GM18519 (cell line): ENCODE measurements at regions not wholly inside any gene's neighbourhood (a gene's known extent, or its start where the extent isn't known, plus 50 kb on each side); places are given as distances from the start of the nearest gene placed in this dataset.
"Not testable (repeated sequence)": the region's sequence is repeated elsewhere in the genome, so short reads cannot be mapped to it uniquely, and the experiment has no call there.

Experiments used
- ATAC-seq: cut with Tn5 transposase; IDR thresholded peaks from one replicate; pipeline ENCODE4 v1.9.1; 2021; ENCODE audit warnings: mild to moderate bottlenecking, moderate library complexity; ENCODE audit not compliant: unreplicated experiment, low FRiP score

GRCh38 chr3:95310560-95310959 lies 1247.7 kb downstream of the NSUN3 start:
- no peak for ATAC-seq

- ATAC-seq: no peak
Measured at GRCh38 chr3:95311272-95311671, 1248.4 kb downstream of the NSUN3 start.

DNA sequence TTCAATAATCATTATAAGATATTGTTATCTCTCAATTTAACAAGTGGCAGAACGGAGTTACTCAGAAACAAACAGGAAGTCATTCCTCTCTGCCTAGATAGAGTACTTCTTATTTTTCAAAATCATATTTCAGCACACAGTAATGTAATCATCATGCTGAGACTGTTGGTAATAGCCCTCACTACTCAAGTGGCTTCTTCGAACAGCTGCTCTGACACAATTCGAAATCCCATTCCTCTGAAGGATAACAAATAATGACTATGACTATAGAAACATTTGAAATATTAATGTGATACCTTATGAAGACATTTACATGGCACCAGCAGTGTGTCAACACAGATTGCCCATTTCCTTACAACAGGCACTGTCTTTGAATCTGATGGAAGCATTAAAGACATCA lies 1249.8 kb downstream of the NSUN3 start:
- no peak for ATAC-seq

DNA sequence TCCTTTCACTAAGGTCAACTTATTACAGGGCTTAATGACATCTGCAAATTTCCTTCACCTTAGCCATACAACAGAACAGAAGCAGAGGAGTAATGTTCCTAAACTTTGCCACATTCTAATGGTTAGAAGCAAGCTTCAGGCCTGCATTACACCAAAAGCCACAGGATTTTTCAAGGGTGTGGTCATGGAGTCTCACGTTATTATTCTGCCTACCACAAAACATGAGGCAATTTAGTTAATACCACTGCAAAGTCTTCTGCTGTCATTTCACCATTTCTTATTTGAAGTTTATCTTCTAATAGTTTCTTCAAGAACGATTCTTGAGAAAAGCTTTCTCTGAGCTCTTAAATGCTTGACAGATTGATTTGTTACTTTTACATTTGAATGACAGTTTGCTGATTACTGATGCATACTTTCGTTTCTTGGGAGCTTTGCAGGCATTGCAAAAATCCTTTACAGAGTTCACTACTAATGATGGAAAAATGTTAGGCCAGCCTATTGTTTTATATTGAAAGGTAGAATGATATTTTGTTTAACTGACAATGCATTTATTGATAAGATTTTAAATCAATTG lies 1257.1 kb downstream of the NSUN3 start:
- no peak for ATAC-seq

DNA sequence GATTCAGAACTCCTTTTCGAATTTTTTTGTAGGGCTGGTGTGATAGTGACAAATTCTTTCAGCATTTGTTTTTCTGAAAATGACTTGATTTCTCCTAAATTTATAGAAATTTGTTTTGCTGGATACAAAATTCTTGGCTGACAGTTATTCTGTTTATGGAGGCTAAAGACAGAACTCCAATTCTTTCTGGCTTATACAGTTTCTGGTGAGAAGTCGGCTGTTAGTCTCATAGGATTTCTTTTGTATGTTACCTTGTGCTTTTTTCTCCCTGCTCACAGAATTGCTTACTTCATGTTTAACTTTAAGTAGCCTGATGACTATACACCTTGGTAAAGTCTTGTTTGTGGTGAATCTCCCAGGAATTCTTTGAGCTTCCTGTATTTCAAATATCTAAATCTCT lies 1264.6 kb downstream of the NSUN3 start:
- no peak for ATAC-seq

- no peak for ATAC-seq
Measured at GRCh38 chr3:95333826-95334225, 1271.0 kb downstream of the NSUN3 start.

DNA sequence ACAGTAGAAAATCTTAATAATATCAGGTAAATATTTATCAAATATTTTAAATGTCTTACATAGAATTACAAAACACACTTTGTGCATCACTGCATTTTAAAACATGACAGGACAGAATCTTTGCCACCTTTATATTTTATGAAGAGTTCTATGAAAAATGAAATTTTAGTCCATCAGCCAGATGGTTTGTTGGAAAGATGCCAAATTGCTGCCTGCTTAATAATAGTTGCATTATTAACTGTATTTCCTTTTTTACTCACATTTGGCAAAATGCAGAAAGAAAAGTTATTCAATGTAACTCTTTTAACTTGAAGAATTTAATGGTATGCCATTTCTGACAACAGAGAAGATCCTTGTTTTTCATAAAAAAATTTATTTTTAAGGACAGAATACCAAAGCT lies 1271.6 kb downstream of the NSUN3 start:
- no peak for ATAC-seq

DNA sequence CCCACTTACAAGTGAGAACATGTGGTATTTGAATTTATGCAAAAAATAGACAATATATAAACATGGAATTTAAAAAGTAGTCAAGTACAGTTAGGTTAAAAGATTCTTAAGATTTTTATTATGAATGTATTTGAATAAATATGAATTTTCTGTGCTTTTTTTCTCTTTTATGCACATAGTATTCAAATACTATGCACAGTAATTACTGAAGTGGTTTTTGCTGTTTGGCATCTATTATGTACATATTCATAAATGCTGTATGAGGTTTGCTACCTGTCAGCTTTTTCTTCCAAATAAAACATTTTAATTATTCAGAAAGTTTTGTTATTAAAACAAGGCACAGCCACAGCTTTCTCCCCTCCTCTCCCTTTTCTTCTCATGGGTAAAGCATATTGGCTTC lies 1272.7 kb downstream of the NSUN3 start:
- ATAC-seq: no peak

DNA sequence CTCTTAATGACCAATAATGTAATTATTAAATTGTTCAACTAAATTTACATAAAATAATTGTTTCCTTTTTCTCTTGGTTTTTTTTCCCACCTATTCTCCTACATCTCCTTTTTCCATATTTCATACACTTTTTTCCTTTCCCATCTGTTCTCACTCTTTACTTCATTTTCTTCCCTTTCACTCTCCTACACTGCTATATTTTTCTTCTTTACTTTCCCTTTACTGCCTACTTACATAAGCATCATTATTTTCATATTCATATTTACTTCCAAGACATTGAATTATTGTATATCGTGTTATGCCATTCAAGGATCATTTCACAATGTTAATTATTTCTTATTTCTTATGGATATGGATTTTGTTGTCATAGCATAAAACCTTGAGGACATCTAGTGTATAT lies 1275.6 kb downstream of the NSUN3 start:
- ATAC-seq: no peak

- ATAC-seq: no peak
Measured at GRCh38 chr3:95341314-95341713, 1278.5 kb downstream of the NSUN3 start.

DNA sequence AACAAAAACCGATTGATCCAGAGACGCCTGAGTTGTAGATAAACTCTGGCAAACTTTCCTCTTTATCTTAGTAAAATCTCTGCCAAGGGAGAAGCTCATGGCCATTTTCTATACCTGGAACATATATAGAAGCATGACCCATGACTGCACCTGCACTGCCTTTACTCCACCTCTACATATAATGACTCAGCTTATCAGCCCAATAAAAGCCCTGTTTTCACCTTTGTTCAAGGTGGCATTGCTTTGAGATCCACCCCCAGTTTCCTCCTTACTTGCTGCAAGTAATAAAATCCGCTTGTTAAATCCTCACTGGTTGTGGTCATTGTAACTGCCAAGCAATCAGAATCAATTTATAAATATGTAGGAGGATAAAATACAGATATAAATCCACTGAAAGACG lies 1280.4 kb downstream of the NSUN3 start:
- ATAC-seq: no peak

DNA sequence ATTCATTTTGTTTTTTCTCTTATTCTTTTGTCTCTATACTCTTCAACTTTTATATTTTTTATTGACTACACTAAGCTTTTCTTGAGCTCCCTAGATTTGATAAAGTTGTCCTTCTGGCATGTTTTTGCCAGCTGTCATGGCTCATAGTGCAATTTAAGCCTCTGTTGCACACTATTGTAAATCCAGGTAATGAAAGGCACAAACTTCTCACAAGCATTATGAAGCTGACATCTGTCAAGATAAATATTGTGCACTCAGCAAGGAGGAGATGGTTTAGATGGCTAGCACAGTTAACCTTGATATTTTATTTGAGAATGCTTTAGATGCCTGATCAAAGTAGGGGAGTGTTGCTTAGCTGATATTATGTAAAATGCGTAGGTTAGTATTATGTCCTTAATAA lies 1280.9 kb downstream of the NSUN3 start:
- ATAC-seq: no peak

DNA sequence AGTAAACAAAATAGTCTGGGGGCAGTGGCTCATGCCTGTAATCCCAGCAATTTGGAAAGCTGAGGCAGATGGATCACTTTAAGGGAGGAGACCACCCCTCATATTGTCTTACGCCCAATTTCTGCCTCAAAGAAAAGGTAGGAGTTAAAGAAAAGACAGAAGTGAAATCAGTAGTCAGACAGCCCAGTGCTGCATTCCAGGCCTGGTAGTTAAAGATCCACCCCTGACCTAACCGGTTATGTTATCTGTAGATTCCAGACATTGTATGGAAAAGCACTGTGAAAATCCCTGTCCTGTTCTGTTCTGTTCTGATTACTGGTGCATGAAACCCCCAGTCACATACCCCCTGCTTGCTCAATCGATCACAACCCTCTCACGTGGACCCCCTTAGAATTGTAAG lies 1285.1 kb downstream of the NSUN3 start:
- ATAC-seq: not testable (repeated sequence)

GRCh38 chr3:95348879-95349278 lies 1286.0 kb downstream of the NSUN3 start:
- no peak for ATAC-seq

- ATAC-seq: no peak
Measured at GRCh38 chr3:95350049-95350448, 1287.2 kb downstream of the NSUN3 start.

- ATAC-seq: no peak
Measured at GRCh38 chr3:95351158-95351557, 1288.3 kb downstream of the NSUN3 start.

DNA sequence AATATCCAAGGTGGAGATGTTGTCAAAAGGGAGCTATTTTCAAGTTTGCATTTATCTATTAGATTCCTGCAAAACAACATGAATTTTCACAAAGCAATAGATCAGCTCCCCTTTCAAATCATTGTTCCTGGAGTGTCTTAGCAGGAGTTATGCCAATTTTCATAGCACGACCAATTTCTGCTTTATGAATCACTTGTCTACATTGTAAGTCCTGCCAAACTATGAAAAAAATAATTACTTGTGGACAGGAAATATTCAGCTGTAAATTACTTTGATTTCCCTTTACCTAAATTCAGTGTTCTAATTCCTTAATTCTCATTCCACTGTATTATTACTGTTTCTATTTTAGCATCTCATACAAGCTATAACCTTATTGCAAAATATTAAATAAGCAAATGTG lies 1289.6 kb downstream of the NSUN3 start:
- ATAC-seq: no peak

DNA sequence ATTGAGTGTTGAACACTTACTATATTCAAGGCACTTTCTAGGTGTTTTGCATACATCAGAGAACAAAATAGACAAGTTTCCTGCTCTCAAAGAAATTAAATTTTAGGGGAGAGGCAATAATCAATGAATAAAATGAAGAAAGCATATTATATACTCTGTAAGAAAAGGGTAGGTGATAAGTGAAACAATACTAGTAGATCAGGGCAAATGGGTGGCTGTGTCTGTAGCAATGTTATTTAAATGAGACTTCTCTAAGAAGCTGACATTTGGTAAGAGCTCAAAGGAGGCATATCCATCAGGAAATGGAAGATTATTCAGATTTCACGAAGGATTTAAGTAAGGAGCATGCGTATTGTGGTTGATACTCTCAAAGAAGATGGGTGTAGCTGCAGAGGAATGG lies 1291.6 kb downstream of the NSUN3 start:
- no peak for ATAC-seq

- ATAC-seq: no peak
Measured at GRCh38 chr3:95356764-95357501, 1294.1 kb downstream of the NSUN3 start.

DNA sequence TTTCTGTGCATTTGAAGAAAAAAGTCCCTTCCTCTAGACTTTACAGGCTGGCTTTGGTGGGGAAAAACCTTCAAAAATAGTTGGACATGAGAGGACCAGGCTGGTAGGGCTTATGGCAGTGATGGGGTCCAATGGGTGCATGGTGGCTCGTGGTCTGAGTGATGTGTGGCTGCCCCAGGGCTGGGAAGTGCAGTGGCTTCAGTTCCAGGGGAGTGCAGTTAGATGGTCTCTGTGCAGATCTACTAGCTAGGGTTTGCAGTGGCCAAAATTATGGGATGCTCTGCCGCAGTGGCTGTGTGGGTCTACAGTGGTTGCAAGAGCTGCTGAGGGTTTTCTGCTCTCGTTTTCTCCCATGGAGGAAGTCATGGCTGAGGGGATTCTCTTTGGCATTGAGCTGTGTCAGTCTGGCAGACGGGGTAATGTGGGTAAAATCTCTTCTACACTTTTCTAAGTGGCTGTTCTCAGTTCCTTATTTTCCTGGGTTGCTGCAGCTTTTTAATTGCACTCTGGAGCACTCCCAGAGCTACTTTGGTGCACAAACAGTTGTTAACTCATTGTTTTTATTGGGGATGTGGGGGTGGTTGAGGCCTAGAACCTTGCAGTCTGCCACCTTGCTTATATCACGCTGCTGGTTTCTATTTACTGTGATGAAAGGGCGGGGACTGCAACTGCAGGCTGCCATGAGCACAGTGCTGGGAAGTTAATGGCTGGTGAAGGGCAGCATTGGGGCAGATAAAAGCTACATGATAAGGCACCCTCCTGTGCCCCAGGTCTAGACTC lies 1324.6 kb downstream of the NSUN3 start:
- ATAC-seq: no peak

- ATAC-seq: no peak
Measured at GRCh38 chr3:95389725-95390313, 1327.0 kb downstream of the NSUN3 start.
